Caki2 (cell line): ENCODE measurements at regions not wholly inside any gene's neighbourhood (a gene's known extent, or its start where the extent isn't known, plus 50 kb on each side); places are given as distances from the start of the nearest gene placed in this dataset.

Experiments used
- DNase-seq: peaks from one replicate; pipeline ENCODE4 v3.0.0-alpha.2; 2015; ENCODE audit warnings: low read depth
- in situ Hi-C: cut with HindIII; loops from 2 replicates; pipeline ENCODE4 v1.10.0; 2016; ENCODE audit warnings: low sequenced_read_pairs, low pct_unique_long_range_greater_than_20kb, mixed read lengths

DNA sequence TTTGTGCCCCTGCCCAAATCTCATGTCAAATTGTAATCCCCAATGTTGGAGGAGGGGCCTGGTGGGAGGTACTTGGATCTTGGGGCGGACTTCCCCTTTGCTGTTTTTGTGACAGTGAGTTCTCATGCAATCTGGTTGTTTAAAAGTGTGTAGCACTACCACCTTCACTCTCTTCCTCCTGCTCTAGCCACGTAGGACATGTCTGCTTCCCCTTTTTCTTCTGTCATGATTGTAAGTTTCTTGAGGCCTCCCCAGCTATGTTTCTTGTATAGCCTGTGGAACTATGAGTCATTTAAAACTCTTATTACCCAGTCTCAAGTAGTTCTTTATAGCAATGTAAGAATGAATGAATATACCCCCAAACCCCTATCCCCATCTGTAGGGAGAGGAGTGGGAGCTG is 1013.7 kb upstream of the MAP3K7 start:
- in situ Hi-C loops, result no loop called here
- no peak for DNase-seq

DNA sequence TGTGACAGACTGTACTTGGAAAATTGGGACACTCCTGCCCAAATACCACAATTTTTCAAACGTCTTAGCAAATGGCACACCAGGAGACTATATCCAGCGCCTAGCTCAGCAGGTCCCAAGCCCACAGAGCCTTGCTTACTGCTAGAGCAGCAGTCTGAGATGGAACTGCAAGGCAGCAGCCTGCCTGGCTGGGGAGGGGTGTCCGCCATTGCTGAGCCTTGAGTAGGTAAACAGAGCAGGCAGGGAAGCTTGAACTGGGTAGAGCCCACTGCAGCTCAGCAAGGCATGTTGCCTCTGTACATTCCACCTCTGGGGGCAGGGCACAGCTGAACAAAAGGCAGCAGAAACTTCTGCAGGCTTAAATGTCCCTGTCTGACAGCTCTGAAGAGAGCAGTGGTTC is 1003.3 kb upstream of the MAP3K7 start:
- no peak for DNase-seq
- in situ Hi-C loops, result no loop called here

DNA sequence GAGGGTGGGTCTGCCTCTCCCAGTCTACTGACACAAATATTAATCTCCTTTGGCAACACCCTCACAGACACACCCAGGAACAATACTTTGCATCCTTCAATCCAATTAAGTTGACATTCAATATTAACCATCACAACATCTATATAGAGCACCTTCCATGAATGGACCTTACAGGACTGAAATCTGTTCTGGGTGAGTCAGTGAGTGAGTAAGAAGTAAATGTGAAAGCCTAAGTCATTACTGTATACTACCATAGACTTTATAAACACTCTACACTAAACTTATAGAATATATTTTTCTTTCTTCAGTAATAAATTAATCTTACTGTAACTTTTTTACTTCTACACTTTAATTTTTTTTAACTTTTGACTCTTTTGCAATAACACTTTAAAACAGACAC is 993.8 kb upstream of the MAP3K7 start:
- in situ Hi-C loops, result no loop called here
- DNase-seq, result no peak

DNA sequence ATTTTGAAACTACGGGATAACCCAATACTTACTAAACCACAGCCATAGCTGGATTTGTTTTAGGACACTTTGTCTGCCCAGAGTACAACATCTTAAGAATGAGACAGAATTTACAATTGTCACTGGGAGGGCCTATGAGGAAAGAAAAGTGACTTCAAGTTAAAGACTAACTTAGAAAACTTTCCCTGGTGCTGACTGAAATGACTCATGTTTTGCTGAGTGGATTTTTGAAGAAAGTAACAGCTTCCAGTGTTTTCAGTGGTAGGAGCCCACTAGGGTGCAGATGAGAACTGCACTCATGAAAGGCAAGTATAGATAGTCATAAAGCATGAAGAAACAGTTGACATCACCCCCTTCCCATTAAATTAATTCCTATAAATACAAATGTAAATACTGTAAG is 988.2 kb upstream of the MAP3K7 start:
- peak; percentile 45 for DNase-seq
- in situ Hi-C loops, result no loop called here

DNA sequence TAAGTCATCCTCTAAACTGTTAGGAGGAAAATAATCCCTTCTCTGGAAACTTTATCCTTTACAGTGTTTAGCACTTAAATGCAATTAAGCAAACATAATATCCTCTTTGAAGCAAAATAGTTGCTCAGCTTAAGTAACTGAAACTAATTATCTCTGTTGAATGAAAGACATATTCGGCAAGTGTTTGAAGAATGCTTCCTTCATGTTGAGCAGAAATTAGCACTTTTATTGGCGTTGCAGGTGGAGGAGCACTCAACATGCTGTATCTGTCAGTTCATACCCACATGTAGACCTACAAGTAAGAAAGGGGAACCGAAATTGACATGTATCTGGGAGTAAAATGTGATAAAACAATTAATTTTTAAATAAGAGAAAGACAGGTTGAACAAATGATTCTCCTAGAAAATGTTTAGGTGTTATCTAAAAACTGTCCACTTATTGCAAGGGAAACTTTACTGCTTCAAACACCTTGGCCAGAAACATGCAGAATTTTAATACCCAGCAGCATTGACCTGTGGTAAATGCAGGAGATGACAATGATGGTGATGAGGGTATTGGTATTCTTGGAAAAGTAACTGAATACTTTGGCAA is 987.0 kb upstream of the MAP3K7 start:
- in situ Hi-C loops, result no loop called here
- no peak for DNase-seq

DNA sequence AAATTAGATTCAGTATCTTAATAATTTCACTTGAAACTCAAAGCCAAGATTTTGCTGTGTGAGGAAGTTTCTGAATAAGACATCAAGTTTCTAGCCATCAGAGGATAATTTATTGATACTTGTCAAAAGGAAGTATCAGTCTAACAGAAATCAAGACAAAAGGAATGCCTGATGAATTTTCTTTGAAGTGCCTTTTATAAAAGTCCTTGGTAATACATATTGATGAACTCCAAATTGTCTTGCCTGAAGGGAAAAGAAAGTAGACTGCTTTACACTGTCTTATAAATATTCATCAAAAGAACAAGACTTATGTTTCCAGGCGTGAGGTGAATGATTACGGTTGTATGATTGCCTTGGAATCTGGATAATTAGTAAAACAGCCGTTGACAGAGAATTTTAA is 986.0 kb upstream of the MAP3K7 start:
- no peak for DNase-seq
- in situ Hi-C loops, result no loop called here

DNA sequence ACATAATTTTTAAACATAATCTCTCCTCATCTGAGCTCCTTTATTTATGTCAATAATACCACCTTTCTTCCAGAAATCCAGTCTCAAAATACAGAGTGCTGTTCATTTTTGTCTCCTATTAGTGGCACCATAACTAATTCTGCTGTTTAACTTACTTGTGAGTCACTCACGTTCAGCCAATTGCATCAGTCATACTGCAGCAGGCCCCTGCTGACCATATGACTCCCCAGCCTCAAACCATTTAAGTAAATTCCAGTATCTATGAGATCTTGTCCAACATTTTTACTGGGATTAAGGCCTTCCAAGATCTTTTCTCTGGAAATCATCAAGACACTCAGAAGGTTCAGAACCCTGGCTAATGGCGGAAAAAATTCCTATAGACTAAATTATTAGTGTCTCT is 982.2 kb upstream of the MAP3K7 start:
- DNase-seq, result no peak
- in situ Hi-C loops, result no loop called here

DNA sequence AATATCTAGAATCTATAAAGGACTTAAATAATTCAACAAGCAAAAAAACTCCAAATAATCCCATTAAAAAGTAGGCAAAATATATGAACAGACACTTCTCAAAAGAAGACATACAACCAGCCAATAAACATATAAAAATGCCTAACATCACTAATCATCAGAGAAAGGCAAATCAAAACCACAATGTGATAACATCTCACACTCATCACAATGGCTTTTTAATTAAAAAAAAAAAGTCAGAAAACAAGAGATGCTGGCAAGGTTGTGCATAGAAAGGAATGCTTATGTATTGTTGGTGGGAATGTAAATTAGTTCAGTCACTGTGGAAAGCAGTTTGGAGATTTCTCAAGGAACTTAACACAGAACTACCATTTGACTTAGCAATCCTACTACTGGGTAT is 979.6 kb upstream of the MAP3K7 start:
- DNase-seq, result no peak
- in situ Hi-C loops, result no loop called here

DNA sequence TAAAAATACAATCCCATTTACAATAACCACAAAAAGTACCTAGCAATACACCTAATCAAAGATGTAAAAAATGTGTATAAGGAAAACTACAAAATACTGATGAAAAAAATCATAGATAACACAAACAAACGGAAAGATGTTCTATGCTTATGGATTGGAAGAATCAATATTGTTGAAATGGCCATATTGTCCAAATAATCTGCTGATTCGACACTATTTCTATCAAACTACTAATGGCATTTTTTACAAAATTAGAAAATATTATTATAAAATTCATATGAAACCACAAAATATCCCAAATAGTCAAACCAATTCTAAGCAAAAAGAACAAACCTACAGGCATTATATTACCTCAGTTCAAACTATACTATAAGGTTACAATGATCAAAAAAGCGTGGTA is 978.3 kb upstream of the MAP3K7 start:
- DNase-seq, result no peak
- in situ Hi-C loops, result no loop called here

DNA sequence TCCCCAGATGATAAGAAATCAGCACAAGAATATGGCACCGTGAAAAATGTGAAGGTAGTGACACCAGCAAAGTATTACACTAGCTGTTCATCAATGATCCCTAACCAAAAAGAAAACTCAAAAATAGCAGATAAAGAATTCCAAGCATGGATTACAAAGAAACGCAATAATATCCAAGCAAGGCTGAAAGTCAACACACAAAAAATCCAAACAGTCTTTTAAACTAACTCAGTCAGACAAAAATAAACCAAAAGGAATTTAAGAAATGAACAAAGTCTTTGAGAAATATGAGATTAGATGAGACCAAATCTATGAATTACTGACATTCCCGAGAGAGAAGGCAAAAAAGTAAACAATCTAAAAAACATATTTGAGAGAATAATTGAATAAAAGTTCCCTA is 976.1 kb upstream of the MAP3K7 start:
- in situ Hi-C loops, result no loop called here
- no peak for DNase-seq

DNA sequence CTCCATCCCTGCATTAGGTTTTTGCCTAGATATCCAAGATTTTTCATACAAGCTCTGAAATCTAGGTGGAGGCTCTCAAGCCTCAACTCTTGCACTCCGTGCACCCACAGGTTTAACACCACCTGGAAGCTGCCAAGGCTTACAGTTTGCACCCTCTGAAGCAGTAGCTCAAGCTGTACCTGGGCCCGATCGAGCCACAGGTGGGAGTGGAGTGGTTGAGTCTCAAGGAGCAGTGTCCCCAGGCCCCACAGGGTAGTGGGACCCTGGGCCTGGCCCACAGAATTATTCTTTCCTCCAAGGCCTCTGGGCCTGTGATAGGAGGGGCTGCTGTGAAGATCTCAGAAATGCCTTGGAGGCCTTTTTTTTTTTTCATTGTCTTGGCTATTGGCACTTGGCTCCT is 973.5 kb upstream of the MAP3K7 start:
- DNase-seq, result no peak
- in situ Hi-C loops, result no loop called here

DNA sequence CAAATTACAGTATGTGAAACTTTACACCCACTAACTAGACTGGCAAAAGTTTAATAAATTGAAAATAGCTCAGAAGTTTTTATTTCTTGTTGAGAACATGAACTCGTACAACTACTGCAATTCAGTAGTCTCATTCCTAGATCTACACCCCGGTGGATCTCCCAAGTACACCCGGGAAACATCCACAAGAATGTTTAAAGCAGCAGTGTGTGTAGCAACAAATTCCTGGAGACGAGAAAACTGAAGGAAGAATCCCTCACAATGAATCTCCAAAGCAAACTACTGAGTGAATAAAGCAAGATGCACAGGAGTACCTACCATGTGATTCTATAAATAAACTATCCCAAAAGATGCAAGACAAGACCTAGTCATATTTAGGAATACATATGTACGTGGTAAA is 954.0 kb upstream of the MAP3K7 start:
- in situ Hi-C loops, result no loop called here

DNA sequence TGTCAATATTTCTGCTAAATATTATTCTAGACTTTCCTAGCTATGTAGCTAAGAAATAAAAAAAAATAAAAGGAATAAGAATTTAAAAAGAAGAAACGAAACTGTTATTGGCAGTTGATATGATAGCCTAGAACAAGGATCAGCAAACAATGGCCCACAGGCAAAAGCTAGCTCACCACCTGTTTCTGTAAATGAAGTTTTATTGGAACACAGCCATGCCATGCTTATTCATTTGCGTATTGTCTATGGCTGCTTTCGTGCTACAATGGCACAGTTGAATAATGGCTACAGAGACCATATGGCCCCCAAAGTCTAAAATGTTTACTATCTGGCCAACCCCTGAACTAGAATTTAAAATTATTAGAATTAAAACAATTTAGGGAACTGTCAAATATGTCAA is 952.6 kb upstream of the MAP3K7 start:
- DNase-seq, result no peak
- in situ Hi-C loops, result no loop called here

More for the DNA sequence above, 954.0 kb upstream of the MAP3K7 start:
- DNase-seq, result no peak

DNA sequence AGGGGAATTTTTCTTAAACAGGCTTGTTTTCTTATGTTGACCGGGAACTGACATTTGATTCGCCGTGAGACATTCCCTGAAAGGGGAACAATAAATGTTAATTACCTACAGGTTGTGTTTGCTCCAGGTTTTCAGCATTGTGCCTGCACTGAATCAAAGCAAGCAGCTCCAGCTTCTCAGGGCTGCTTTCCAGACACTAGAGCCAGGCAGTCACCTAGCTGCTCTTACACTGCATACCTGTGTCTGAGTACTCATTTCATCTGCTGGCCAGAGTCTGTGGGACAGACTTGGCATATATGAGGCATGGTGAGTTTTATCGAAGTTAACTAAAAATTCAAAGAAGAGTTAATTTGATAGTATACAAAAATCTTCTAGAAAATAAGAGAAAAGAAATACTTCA is 951.8 kb upstream of the MAP3K7 start:
- in situ Hi-C loops, result no loop called here
- DNase-seq, result no peak

DNA sequence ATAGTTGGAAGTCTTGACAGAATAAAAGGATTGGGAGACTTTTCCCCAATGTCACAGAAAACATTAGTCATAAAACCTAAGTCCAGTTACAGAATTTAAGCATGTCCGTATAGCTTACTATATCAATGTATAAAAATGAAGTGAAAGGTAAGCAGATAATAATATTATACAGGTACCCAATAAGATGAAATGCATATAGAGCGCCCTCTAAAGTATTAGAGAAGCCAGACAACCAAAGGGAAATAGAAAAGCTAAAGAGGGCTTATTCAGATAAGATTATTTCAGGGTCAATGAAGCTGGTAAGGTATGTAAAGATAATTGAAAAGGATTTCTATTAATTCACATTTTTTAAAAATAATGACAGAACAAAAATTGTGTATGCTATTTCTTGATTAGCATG is 947.7 kb upstream of the MAP3K7 start:
- in situ Hi-C loops, result no loop called here
- DNase-seq, result no peak

DNA sequence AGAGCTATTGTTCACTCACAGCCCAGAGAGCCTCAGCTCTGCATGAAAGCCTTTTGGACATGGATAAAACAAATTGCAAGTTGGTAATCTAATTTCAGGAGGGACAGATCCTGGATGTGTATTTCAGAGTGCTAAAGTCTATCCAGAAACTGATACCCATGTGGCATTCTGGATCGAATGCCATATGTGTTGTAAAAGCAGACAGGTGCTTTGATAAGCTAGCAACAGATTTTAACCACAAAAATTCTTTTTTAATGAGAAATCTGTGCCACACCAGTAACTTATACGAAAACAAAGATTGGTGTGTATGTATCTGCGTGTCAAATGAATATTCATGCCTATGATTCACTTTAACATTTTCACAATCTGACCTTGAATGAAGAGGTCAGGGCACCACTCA is 936.6 kb upstream of the MAP3K7 start:
- no peak for DNase-seq
- in situ Hi-C loops, result no loop called here

DNA sequence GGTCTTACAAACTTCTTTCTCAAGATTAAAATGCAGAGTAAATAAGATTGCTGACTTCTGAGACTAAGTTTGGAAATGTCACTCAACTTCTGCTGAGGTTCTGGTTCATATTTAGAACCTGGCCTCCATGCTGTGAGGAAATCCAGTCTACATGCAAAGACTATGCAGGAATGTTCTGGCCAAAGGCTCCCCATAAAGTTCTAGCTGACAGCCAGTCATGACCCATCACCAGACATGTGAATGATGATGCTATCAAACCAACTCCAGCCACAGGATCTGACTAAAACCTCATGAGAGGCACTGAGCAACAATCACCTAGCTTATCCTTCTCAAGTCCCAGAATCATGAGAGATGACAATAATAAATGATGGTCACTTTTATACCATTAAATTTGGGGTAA is 935.1 kb upstream of the MAP3K7 start:
- no peak for DNase-seq
- in situ Hi-C loops, result no loop called here

DNA sequence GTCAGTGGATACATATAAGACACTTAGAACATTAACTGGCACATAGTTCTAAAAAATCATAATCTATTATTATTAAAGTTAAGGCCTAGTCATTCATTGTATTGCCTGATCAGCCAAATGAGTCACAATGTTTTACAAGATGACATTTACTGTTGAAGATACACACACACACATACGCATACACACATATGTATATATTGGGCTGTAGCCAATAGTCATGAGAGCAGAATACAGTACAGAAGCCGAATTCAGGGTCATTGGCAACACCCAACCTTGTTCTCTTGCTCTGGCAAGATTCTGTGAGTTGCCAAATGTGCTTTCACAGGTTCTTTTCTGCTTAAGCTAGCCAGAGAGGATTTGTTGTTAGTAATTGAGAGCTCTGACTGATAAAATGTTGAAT is 922.8 kb upstream of the MAP3K7 start:
- in situ Hi-C loops, result no loop called here
- DNase-seq, result no peak

DNA sequence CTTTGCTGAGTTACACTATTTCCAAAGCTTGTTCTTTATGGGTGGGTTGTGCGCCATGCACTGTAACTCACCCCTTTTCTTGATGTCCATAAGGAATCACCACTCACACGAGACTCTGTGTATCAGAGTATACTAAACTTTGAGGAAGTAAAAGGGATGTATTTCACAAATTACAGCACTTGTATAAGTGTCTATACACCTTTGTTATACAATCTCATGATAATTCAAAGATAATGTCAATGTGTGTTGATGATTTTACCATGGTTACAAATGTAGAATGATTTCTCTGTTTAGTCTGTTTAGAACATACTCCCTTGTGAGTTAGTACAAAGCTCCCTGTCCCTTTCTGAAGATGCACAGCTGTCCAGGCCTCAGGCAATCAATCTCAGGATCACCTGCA is 922.2 kb upstream of the MAP3K7 start:
- DNase-seq, result no peak
- in situ Hi-C loops, result no loop called here

DNA sequence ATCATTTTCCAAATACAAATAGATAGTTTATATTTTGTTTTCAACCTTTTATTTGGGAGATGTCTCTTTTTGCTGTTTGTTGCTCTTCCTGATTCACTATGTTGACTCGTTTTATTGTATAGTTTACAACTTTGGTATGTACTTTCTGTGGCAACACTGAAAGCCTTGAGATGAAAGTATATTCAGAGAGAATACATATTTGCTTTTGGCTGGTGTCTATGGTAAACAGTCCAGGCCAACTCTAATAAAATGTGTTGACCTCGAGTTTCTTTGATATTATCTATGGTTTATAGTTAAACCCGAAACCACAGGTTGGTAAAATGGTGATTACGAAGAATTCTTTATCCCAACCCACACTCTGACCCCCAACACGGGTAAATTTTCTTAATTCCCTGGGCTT is 919.6 kb upstream of the MAP3K7 start:
- in situ Hi-C loops, result no loop called here
- no peak for DNase-seq

DNA sequence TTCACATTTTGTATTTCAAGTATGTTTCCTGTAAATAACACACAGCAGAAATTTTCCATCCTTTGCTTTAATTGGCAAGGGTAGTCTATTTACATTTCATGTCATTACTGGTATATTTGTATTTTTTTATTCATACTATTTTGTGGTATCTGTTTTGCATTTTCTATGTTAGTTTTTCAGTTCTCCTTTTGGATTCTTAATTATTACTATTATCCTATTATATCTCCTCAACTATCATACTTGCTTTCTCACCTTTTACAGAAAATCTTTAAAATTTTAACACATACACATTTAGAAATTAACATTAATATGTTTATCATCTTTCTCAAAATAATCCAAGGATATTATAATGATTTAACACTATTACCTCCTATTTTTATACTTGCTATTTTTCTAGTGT is 918.3 kb upstream of the MAP3K7 start:
- no peak for DNase-seq
- in situ Hi-C loops, result no loop called here
